WTC11 (cell line): ENCODE measurements at regions not wholly inside any gene's neighbourhood (a gene's known extent, or its start where the extent isn't known, plus 50 kb on each side); places are given as distances from the start of the nearest gene placed in this dataset.

Experiments
- ATAC-seq: fragments of 200-7000 bp; cut with Tn5 transposase; 2 replicates; pipeline ENCODE4 v1.10.0; 2021; ENCODE audit warnings: mild to moderate bottlenecking, moderate library complexity
- CTCF ChIA-PET: fragments of 300-600 bp; sonication (Branson Sonifier 250); formaldehyde crosslinking; loops from one replicate; lab custom pipeline; 2021; ENCODE audit warnings: antibody characterized with exemption; lab: Charles Lee
- POLR2A ChIA-PET: fragments of 350-600 bp; sonication (Branson Sonifier 250); formaldehyde crosslinking; loops from one replicate; lab custom pipeline; 2021; ENCODE audit warnings: antibody characterized with exemption; lab: Charles Lee
- DNase-seq: peaks from one replicate; pipeline ENCODE4 v3.0.0; 2021; ENCODE audit warnings: low spot score
- H3K27ac Mint-ChIP-seq: 2 replicates; pipeline ENCODE4 v1.8.0; 2021; ENCODE audit warnings: mixed read lengths
- H3K27me3 Mint-ChIP-seq: 2 replicates; pipeline ENCODE4 v1.8.0; 2021; ENCODE audit warnings: low read depth, mild to moderate bottlenecking, moderate library complexity, mixed read lengths
- H3K36me3 Mint-ChIP-seq: 2 replicates; pipeline ENCODE4 v1.8.0; 2021; ENCODE audit warnings: mixed read lengths
- H3K4me1 Mint-ChIP-seq: 2 replicates; pipeline ENCODE4 v1.8.0; 2022; ENCODE audit warnings: mixed read lengths
- H3K4me3 Mint-ChIP-seq: 2 replicates; pipeline ENCODE4 v1.8.0; 2021; ENCODE audit warnings: mild to moderate bottlenecking, moderate library complexity, mixed read lengths
- H3K9me3 Mint-ChIP-seq: 2 replicates; pipeline ENCODE4 v1.8.0; 2021; ENCODE audit warnings: mixed read lengths
- AR ChIP-seq: fragments of 250-450 bp; sonication (Bioruptor Pico); IDR thresholded peaks from 2 replicates; pipeline ENCODE4 v1.9.0; 2021; ENCODE audit warnings: mild to moderate bottlenecking
- CREB1 ChIP-seq: sonication (generic); formaldehyde crosslinking; IDR thresholded peaks from 2 replicates; pipeline ENCODE4 v1.8.0; 2023; ENCODE audit warnings: mild to moderate bottlenecking, missing genetic modification reagents
- E2F5 ChIP-seq: sonication (generic); formaldehyde crosslinking; IDR thresholded peaks from 2 replicates; pipeline ENCODE4 v1.8.1; 2022; ENCODE audit warnings: mild to moderate bottlenecking, moderate library complexity, missing genetic modification reagents
- ETV6 ChIP-seq: sonication (generic); formaldehyde crosslinking; IDR thresholded peaks from 2 replicates; pipeline ENCODE4 v1.8.1; 2022; ENCODE audit warnings: mild to moderate bottlenecking, missing genetic modification reagents
- FOXK1 ChIP-seq: sonication (generic); formaldehyde crosslinking; IDR thresholded peaks from 2 replicates; pipeline ENCODE4 v1.8.0; 2022; ENCODE audit warnings: mild to moderate bottlenecking, moderate library complexity, missing genetic modification reagents
- HMGXB4 ChIP-seq: sonication (generic); formaldehyde crosslinking; IDR thresholded peaks from 2 replicates; pipeline ENCODE4 v1.8.1; 2023; ENCODE audit warnings: mild to moderate bottlenecking, moderate library complexity, missing genetic modification reagents
- IRF1 ChIP-seq: sonication (generic); formaldehyde crosslinking; IDR thresholded peaks from 2 replicates; pipeline ENCODE4 v1.8.0; 2023; ENCODE audit warnings: missing genetic modification reagents
- KAT7 ChIP-seq: sonication (generic); formaldehyde crosslinking; IDR thresholded peaks from 2 replicates; pipeline ENCODE4 v1.8.1; 2023; ENCODE audit warnings: missing genetic modification reagents, mild to moderate bottlenecking, borderline replicate concordance
- MLX ChIP-seq: sonication (generic); formaldehyde crosslinking; IDR thresholded peaks from 2 replicates; pipeline ENCODE4 v1.8.1; 2023; ENCODE audit warnings: mild to moderate bottlenecking, missing genetic modification reagents, moderate library complexity
- NFATC4 ChIP-seq: fragments of 250-450 bp; sonication (Bioruptor Pico); IDR thresholded peaks from 2 replicates; pipeline ENCODE4 v1.9.0; 2021; ENCODE audit warnings: mild to moderate bottlenecking
- NR1H2 ChIP-seq: sonication (generic); formaldehyde crosslinking; IDR thresholded peaks from 2 replicates; pipeline ENCODE4 v1.9.0; 2021; ENCODE audit warnings: mild to moderate bottlenecking, moderate library complexity, missing genetic modification reagents
- NR2C2 ChIP-seq: sonication (generic); formaldehyde crosslinking; IDR thresholded peaks from 2 replicates; pipeline ENCODE4 v1.8.0; 2022; ENCODE audit warnings: mild to moderate bottlenecking, missing genetic modification reagents
- NR3C1 ChIP-seq: sonication (generic); formaldehyde crosslinking; conservative IDR thresholded peaks from 2 replicates; pipeline ENCODE4 v1.8.1; 2023; ENCODE audit warnings: low read depth, mild to moderate bottlenecking, missing genetic modification reagents
- PRRX2 ChIP-seq: fragments of 250-450 bp; sonication (Bioruptor Pico); IDR thresholded peaks from 2 replicates; pipeline ENCODE4 v1.8.0; 2021; ENCODE audit warnings: mild to moderate bottlenecking
- RELA ChIP-seq: sonication (generic); formaldehyde crosslinking; IDR thresholded peaks from 2 replicates; pipeline ENCODE4 v1.8.1; 2022; ENCODE audit warnings: missing genetic modification reagents, mild to moderate bottlenecking, borderline replicate concordance
- SP1 ChIP-seq: sonication (generic); formaldehyde crosslinking; conservative IDR thresholded peaks from 2 replicates; pipeline ENCODE4 v1.8.1; 2022; ENCODE audit warnings: missing genetic modification reagents
- ZBTB43 ChIP-seq: sonication (generic); formaldehyde crosslinking; IDR thresholded peaks from 2 replicates; pipeline ENCODE4 v1.8.1; 2023; ENCODE audit warnings: mild to moderate bottlenecking, missing genetic modification reagents
- ZNF138 ChIP-seq: sonication (generic); formaldehyde crosslinking; conservative IDR thresholded peaks from 2 replicates; pipeline ENCODE4 v1.8.1; 2022; ENCODE audit warnings: mild to moderate bottlenecking, moderate library complexity, missing genetic modification reagents
- ZNF219 ChIP-seq: sonication (generic); formaldehyde crosslinking; IDR thresholded peaks from 2 replicates; pipeline ENCODE4 v1.8.0; 2023; ENCODE audit warnings: missing genetic modification reagents, mild to moderate bottlenecking, borderline replicate concordance
- ZNF263 ChIP-seq: sonication (generic); formaldehyde crosslinking; IDR thresholded peaks from 2 replicates; pipeline ENCODE4 v1.8.1; 2022; ENCODE audit warnings: low read depth, mild to moderate bottlenecking, moderate library complexity, missing genetic modification reagents
- ZNF281 ChIP-seq: sonication (generic); formaldehyde crosslinking; IDR thresholded peaks from 2 replicates; pipeline ENCODE4 v1.8.0; 2023; ENCODE audit warnings: mild to moderate bottlenecking, missing genetic modification reagents
- ZNF396 ChIP-seq: fragments of 250-450 bp; sonication (Bioruptor Pico); IDR thresholded peaks from 2 replicates; pipeline ENCODE4 v1.8.0; 2021; ENCODE audit warnings: mild to moderate bottlenecking, moderate library complexity, borderline replicate concordance

GRCh38 chr1:104408268-104408667 lies 658.6 kb downstream of the AMY1C start:
- H3K4me3 Mint-ChIP-seq: no peak overlapping the region
- H3K4me1 Mint-ChIP-seq: no peaks in the 10 kb centered on the region
- ChIA-PET POLR2A (no interaction called here), CTCF (no interaction called here)
- H3K27me3 Mint-ChIP-seq: no peaks in the 10 kb centered on the region
- no peak overlapping the region for H3K27ac Mint-ChIP-seq
- DNase-seq (no peak), ATAC-seq (no peak)
- H3K36me3 Mint-ChIP-seq: no peaks in the 10 kb centered on the region
- H3K9me3 Mint-ChIP-seq: peaks cover 13% of the 10 kb centered on the region
- TF ChIP-seq NFATC4 (CRISPR knock-in tag) (no peak), ETV6 (CRISPR knock-in tag) (no peak), CREB1 (CRISPR knock-in tag) (no peak), PRRX2 (CRISPR knock-in tag) (no peak), HMGXB4 (CRISPR knock-in tag) (no peak), NR1H2 (CRISPR knock-in tag) (no peak), AR (CRISPR knock-in tag) (no peak), MLX (CRISPR knock-in tag) (no peak), ZNF281 (CRISPR knock-in tag) (no peak), IRF1 (no peak), NR2C2 (CRISPR knock-in tag) (no peak), NR3C1 (CRISPR knock-in tag) (no peak), ZNF263 (CRISPR knock-in tag) (no peak)

- no peak overlapping the region for H3K27ac Mint-ChIP-seq
- CTCF ChIA-PET: no interaction called here
- no peak for TF ChIP-seq FOXK1
- no peak for TF ChIP-seq RELA (CRISPR knock-in tag)
- TF ChIP-seq ZNF396 (CRISPR knock-in tag): no peak
- TF ChIP-seq ZBTB43 (CRISPR knock-in tag): no peak
- TF ChIP-seq SP1 (CRISPR knock-in tag): no peak
- no peak for TF ChIP-seq ZNF138
- TF ChIP-seq NR3C1 (CRISPR knock-in tag): no peak
- no peak for TF ChIP-seq ZNF219
- TF ChIP-seq E2F5 (CRISPR knock-in tag): no peak
- TF ChIP-seq KAT7 (CRISPR knock-in tag): no peak
- TF ChIP-seq, all 79 proteins: peak for 0
- H3K27me3 Mint-ChIP-seq: no peaks in the 10 kb centered on the region; the same call in 1 of the 2 replicates
- no peaks in the 10 kb centered on the region for H3K36me3 Mint-ChIP-seq
- H3K9me3 Mint-ChIP-seq: peaks cover 6% of the 10 kb centered on the region
- H3K4me1 Mint-ChIP-seq: no peaks in the 10 kb centered on the region
- POLR2A ChIA-PET: no interaction called here
- ATAC-seq: no peak
- no peak overlapping the region for H3K4me3 Mint-ChIP-seq
- DNase-seq: no peak
Measured at GRCh38 chr1:104435255-104435654, 685.6 kb downstream of the AMY1C start.
